GDM1 (cell line): ENCODE measurements at regions not wholly inside any gene's neighbourhood (a gene's known extent, or its start where the extent isn't known, plus 50 kb on each side); places are given as distances from the start of the nearest gene placed in this dataset.

Source experiments
- DNase-seq: peaks from one replicate; lab custom pipeline; 2025; lab: John Stamatoyannopoulos, UW

DNA sequence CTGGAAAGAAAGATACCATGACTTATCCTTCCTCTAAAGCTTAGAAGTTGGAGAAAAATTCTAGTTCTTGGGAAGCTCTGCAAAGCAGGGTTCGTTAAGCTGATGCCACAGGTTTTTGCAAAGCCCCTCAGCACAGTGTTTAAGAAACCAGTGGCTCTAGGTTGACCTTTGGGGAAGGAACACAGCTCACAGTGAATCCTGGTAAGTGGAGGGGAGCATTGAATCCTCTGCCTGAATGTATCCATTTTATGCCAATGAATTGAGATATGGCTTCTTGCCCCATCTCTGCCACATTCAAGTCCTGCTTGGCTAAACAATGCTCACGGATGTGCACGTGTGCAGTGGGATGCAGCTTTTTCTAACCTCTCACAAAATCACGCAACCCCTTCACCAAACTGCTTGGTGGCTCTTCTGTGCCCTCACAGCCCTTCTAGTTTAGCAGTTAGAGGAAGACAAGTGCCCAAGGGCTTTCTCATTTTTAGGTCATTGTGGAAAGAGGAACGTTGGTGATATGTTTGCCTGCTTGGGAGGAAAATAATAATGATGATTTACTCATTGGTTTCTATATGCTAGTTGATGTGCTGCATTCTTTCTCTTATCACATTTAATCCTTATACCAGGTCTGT, 111.3 kb downstream of the DAD1 start:
- no peak for DNase-seq

- DNase-seq = no peak
Measured at GRCh38 chr14:22476887-22477286, 112.1 kb downstream of the DAD1 start.

DNA sequence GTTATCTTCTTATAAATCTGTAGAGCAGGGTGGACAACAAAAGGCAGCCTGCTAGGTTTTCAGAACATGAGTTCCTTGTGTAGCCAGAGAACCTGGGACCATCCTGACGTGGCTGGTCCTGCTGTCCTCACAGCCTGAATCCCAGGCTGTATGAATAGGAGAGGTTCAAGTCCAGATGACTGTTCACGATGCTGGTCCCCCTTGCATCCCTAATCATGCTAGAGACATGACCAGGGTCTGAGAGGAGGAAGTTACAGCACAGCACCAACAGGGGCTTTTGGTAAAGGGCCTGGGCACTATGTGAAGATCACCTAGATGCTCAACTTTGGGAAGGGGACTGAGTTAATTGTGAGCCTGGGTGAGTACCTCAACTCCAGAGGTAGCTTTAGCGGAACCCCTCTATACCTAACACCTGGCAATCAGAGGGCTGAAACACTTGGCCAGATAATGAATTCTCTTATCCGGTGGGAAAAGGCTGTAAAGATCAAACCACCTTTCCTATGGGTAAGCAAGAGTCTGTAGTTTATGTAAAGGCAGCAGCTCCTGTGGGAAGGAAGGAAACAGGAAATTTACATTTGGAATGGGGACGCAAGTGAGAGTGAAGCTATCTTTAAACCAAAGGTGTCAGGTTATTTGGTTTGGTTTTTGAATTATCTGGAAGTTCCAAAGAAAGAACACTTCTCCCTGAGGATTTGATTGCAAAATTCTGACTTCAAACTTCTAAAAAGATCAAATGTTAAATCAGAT, 112.8 kb downstream of the DAD1 start:
- no peak for DNase-seq

DNA sequence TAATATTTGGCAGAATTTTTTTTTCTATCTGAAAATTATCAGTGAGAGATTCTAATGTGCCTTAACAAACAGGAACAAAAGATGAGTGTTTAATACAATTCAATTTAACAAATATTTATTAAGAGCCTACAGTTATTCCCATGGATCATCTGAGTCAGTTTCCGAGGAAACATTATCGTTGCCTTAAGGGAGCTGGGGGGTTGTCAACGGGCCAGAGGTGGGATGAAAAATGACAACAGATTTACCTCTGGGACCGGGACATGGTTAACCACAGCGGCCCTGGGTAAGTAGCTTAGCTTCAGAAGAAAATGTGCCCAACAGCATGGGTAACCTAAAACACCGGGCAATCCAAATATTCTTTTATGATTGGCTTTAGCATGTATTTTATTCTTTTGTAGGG, 113.6 kb downstream of the DAD1 start:
- DNase-seq = no peak

DNA sequence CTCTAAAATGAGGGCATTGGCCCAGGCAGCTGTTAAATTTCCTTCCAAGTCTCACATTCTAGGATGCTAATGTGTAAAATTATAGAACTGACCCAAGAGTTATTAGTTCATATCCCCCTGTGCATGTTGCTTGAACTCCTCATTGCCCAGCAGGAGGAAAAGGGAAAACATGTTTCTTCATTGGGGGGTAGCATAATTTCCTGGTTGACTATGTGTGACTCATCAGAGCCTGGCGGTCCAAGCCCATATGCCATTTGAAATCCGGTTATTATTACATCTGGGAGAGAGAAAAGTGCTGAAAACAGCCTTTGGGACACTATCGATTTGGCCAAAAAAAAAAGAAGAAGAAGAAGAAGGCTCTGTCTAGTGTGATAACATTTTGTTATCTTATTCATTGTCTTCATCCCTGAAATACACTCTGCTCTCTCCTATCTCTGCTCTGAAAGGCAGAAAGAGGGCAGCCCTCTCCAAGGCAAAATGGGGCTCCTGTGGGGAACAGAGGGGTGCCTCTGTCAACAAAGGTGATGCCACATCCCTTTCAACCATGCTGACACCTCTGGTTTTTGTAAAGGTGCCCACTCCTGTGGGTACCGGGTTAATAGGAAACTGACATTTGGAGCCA, 114.2 kb downstream of the DAD1 start:
- DNase-seq = no peak

DNA sequence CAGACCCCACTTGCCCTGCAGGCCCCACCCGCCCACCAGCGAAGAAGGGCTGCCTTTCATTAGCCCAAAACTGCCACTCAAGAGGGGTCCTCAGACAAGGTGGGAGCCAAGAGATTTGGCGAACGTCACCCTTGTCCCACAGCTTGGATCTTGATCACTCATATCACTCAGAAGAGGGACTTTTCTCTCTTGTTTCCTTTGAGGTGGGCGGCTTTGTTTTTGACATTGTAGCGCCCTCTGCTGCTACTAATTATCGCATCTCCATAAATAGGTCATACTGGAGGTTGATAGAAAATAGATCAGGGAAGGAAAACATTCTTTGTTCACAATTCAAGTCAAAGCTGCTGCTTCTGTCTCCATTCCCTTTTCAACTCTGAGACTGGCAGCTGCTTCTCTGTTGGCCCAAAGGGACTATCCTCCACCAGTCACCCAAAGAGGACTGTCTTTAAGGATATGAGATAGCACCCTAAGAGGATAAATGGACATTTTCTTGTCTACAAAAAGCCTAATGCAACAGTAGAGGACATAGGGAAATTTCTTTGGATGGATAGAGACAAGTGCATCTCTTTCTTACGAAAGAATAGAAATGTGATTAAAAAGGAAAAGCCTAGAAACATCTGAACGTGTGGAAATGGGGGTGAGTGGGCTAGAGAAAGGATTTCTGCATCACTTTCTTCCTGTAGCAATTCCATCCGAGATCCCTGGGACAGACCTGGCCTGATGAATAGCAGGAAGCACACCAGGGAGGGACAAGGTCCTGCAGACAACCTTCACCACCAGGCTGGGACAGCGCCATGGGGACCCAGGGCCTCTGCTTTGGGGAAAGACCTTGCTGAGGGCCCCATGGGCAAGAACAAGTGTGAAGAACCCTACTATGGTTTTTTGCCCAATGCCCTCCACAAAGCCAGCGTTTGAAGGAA, 115.8 kb downstream of the DAD1 start:
- DNase-seq = peak; percentile 50

GRCh38 chr14:22472466-22472865, 116.6 kb downstream of the DAD1 start:
- no peak for DNase-seq

- no peak for DNase-seq
Measured at GRCh38 chr14:22471545-22472121, 117.4 kb downstream of the DAD1 start.

- DNase-seq = no peak
Measured at GRCh38 chr14:22469538-22470303, 119.3 kb downstream of the DAD1 start.

DNA sequence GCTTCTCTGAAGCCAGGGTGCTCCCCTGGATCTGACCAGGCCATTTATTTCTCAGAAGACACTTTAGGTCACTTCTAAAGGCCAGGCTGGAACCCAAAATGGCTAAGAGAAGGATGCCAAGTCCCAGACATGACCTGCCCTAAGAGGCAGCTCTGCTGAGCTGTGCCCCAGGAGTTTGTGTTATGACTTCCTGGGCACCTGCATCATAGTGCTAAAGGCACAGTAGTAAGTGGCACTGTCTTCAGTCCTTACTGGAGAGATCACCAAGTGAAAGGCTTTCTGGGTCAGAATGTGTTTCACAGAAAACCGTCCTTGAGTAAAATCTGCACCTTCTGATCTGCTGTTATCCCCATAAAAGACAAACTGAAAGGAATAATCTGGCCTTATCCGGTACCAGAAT, 120.2 kb downstream of the DAD1 start:
- no peak for DNase-seq

- DNase-seq = no peak
Measured at GRCh38 chr14:22466491-22466890, 122.5 kb downstream of the DAD1 start.

GRCh38 chr14:22465201-22465840, 123.7 kb downstream of the DAD1 start:
- no peak for DNase-seq

DNA sequence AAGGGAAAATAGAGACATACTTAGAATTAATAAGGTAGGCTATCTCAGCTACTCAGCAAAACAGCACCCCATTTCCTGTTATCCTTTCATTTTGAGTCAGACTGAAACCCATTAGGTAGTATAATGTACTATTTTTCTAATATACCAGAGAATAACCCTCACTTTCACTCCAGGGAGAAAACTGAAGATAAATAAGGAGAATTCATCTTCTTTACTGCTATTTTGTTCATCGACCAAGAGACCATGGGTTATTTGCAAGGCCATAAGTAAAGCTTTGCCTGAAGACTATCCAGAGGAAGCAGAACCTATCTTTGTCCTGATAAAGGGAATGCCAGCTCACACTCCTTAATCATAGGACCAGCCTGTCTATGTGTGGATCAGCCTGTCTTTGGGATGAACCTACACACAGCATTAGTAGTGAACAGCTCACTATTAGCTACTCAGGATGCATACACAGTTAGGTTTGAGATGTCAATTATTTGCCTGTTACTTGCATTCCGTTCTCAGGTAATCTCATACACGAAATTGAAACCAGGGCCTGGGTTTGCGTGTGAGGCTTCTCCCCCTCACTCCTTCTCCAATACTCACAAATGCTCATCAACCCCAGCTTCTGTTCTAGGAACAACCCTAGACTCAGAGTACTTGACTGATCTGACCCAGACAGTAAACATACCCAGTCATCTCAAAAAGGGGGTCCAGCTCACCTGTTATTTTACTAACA, 124.4 kb downstream of the DAD1 start:
- DNase-seq = no peak

- no peak for DNase-seq
Measured at GRCh38 chr14:22463763-22464173, 125.3 kb downstream of the DAD1 start.

- no peak for DNase-seq
Measured at GRCh38 chr14:22462923-22463322, 126.1 kb downstream of the DAD1 start.

GRCh38 chr14:22460461-22461195, 128.4 kb downstream of the DAD1 start:
- peak; percentile 60 for DNase-seq

DNA sequence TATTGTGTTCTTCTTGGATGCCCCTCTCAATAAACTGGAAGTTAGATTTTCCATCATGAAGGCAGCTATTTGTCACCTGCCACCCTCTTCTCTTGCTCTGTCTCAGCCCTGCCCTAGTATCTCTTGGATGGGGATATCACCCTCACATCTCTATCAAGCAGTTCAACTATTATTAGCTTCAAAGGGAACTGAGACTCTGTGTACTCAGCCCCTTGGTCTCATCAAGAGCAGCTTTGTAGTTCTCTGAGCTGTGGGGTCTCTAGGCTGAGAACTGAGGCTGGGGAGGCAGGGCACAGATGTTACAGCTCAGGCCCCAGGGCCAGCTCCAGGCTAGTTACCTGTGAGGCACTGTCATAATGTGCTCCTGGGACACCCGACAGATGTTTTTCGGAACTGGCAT, 130.3 kb downstream of the DAD1 start:
- no peak for DNase-seq

GRCh38 chr14:22456998-22457594, 131.9 kb downstream of the DAD1 start:
- DNase-seq = no peak

GRCh38 chr14:22456421-22456820, 132.6 kb downstream of the DAD1 start:
- no peak for DNase-seq
